ENCODE measurements at regions not wholly inside any gene's neighbourhood (a gene's known extent, or its start where the extent isn't known, plus 50 kb on each side); places are given as distances from the start of the nearest gene placed in this dataset.

DNA sequence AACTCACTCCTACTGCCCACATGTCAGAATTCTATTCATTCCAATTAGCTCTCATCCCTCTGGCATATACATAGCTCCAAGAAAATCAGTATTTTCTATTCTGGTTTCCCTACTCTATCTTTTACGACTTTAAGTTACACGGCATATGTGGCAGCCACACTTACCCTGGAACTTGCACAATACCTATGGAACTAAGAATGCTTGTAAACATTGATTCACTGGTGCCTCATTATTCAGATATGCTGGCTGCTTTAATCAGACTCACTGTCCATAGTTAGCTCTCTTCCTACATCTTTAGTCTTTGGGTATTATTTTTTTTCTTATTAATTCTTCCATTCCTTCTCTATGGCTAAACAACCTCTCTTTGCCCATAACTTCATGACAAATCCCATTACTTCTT, 1519.9 kb upstream of the ACVR2A start:
- Histone ChIP-seq H3K9me3 (no peaks in the 10 kb centered on the region), H3K4me1 (ENCODE audit: low read depth) (no peaks in the 10 kb centered on the region), H3K4me3 (no peak overlapping the region), H3K36me3 (ENCODE audit: low read depth) (no peaks in the 10 kb centered on the region)
- TF ChIP-seq, protein P1, sequence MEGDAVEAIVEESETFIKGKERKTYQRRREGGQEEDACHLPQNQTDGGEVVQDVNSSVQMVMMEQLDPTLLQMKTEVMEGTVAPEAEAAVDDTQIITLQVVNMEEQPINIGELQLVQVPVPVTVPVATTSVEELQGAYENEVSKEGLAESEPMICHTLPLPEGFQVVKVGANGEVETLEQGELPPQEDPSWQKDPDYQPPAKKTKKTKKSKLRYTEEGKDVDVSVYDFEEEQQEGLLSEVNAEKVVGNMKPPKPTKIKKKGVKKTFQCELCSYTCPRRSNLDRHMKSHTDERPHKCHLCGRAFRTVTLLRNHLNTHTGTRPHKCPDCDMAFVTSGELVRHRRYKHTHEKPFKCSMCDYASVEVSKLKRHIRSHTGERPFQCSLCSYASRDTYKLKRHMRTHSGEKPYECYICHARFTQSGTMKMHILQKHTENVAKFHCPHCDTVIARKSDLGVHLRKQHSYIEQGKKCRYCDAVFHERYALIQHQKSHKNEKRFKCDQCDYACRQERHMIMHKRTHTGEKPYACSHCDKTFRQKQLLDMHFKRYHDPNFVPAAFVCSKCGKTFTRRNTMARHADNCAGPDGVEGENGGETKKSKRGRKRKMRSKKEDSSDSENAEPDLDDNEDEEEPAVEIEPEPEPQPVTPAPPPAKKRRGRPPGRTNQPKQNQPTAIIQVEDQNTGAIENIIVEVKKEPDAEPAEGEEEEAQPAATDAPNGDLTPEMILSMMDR (IDR thresholded peaks at IDR 0.05): no peak
- no peak for DNase-seq
- intact Hi-C loops (cut with DNase I, micrococcal nuclease): no loop called here
- no peak for ATAC-seq

DNA sequence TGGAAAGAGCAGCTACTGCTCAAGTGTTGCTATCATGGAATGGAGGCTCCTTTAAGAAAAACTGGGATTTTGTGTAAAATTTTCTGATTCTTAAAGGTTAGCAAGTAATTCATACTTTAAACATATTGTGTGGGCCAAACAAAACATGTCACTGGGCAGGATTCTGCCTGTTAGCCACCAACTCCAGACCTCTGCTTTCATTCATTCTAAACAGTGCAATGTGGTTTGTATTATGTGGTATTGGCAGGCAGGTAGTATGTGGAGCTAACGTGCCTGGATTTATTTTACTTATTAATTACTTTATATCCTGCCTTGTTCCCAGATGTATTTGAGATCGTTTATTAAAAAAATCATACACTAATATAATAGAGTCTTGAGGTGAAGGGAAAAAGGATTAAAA, 1521.3 kb upstream of the ACVR2A start:
- Histone ChIP-seq H3K36me3 (ENCODE audit: low read depth) (no peaks in the 10 kb centered on the region), H3K9me3 (no peaks in the 10 kb centered on the region), H3K4me1 (ENCODE audit: low read depth) (no peaks in the 10 kb centered on the region), H3K4me3 (no peak overlapping the region)
- TF ChIP-seq, protein P1 (IDR thresholded peaks at IDR 0.05): no peak
- ATAC-seq (no peak), DNase-seq (no peak)
- intact Hi-C loops (cut with DNase I, micrococcal nuclease): no loop called here

DNA sequence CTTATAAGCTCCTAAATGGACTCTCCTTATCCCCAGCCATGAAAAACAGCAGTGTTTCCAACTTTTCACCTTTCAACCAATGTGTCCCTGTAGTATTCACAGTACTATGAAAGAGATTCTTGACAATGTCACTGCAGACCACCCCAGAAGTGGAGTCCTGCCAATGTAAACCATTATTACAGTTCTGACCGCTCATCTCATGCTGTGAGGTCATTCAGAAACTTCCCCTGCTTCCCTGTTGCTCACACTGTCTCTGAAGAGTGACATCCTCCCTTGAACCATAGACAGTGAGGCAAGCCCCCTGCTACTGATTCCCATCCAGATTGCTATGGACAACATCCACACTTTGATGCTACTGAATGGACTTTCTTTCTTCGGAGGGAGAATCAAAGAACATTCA, 1523.7 kb upstream of the ACVR2A start:
- H3K4me1 ChIP-seq (ENCODE audit: low read depth): no peaks in the 10 kb centered on the region
- TF ChIP-seq, protein P1 (IDR thresholded peaks at IDR 0.05): no peak
- no peaks in the 10 kb centered on the region for H3K36me3 ChIP-seq (ENCODE audit: low read depth)
- ATAC-seq: peak; percentile 14
- no peaks in the 10 kb centered on the region for H3K9me3 ChIP-seq
- no peak for DNase-seq
- intact Hi-C loops (cut with DNase I, micrococcal nuclease): no loop called here
- no peak overlapping the region for H3K4me3 ChIP-seq

DNA sequence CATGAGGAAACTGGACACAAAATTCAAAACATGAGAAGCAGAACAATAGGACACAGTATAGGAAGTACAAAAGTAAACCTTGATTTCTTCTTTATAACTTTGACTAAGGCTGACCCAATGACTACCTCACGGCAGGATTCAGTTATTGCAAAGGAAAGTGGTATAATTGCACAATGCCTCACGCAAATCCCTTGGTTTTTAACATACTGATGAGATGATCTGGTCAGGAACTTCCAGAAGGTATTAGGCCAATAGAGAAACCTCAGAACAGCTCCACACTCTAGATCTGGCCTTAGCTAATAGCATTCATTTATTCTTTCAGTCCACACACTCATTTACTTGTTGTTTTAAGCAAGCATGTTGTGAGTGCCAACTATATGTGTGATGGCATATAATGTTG, 1526.9 kb upstream of the ACVR2A start:
- intact Hi-C loops (cut with DNase I, micrococcal nuclease): no loop called here
- Histone ChIP-seq H3K9me3 (no peaks in the 10 kb centered on the region), H3K4me1 (ENCODE audit: low read depth) (no peaks in the 10 kb centered on the region), H3K36me3 (ENCODE audit: low read depth) (no peaks in the 10 kb centered on the region), H3K4me3 (no peak overlapping the region)
- TF ChIP-seq, protein P1 (IDR thresholded peaks at IDR 0.05): no peak
- ATAC-seq: no peak
- DNase-seq: no peak

DNA sequence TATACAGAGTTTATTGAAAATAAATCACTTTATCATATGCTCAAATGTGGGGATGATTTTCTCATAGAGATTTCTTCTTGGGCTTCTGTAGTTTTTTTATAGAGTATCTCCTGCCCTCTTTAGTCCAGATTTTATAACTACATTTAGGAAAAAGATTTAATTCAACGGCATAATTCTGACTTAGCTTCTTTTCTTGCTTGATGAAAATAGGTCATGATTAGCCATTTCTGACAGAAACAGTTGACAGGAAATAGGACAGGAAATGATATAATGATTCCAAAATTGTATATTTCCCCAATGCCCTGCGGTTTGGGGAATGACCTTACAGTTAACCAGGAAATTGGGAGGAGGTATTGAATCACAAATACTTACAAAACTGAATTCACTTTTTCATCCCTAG, 1531.9 kb upstream of the ACVR2A start:
- TF ChIP-seq, protein P1 (IDR thresholded peaks at IDR 0.05): no peak
- no peak for ATAC-seq
- Histone ChIP-seq H3K36me3 (ENCODE audit: low read depth) (no peaks in the 10 kb centered on the region), H3K4me3 (no peak overlapping the region), H3K4me1 (ENCODE audit: low read depth) (no peaks in the 10 kb centered on the region), H3K9me3 (no peaks in the 10 kb centered on the region)
- intact Hi-C loops (cut with DNase I, micrococcal nuclease): no loop called here
- no peak for DNase-seq

DNA sequence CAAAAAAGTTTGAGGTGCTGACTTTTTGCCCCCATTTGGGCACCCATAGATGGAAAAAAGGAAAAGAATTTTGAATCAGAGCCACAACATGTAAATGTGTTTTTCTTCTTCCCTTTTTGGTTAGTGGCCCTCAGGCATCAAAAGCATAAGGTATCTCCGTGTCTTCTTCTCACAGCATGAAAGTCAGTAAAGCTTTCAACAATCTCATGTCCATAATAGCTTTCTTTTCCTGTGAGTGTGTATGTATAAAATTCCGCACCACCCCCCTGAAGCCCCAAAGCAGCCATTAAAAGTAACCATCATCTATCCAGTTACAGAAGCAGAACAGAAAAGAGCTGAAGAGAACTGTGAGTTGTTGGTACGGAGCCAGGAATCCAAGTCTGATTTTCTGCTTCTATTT, 1539.7 kb upstream of the ACVR2A start:
- intact Hi-C loops (cut with DNase I, micrococcal nuclease): no loop called here
- TF ChIP-seq, protein P1 (IDR thresholded peaks at IDR 0.05): no peak
- Histone ChIP-seq H3K4me3 (no peak overlapping the region), H3K36me3 (ENCODE audit: low read depth) (no peaks in the 10 kb centered on the region), H3K4me1 (ENCODE audit: low read depth) (no peaks in the 10 kb centered on the region), H3K9me3 (no peaks in the 10 kb centered on the region)
- no peak for ATAC-seq
- no peak for DNase-seq

All from mucosa of descending colon (tissue), 3 donors.